Keratinocyte (primary cell): ENCODE measurements at regions not wholly inside any gene's neighbourhood (a gene's known extent, or its start where the extent isn't known, plus 50 kb on each side); places are given as distances from the start of the nearest gene placed in this dataset.

ENCODE experiments used
- DNase-seq: peaks from one replicate; pipeline ENCODE4 v3.0.0-alpha.2; 2011; ENCODE audit warnings: low read depth, missing footprints, low spot score
- FAIRE-seq: peaks from 2 replicates; lab custom pipeline; 2011; peaks lifted over from hg19 to GRCh38; lab: Jason Lieb, UNC
- H2AFZ ChIP-seq: 2 replicates; pipeline ENCODE4 v1.6.0; 2012; ENCODE audit warnings: low read length, control low read depth, inconsistent platforms; ENCODE audit not compliant: control insufficient read depth
- H3K27ac ChIP-seq: 2 replicates; pipeline ENCODE4 v1.5.1; 2011; ENCODE audit warnings: low read length; ENCODE audit not compliant: control insufficient read depth, insufficient read depth
- H3K27me3 ChIP-seq: 3 replicates; pipeline ENCODE4 v1.6.0; 2011; ENCODE audit warnings: low read length; ENCODE audit not compliant: control insufficient read depth, insufficient read depth; ENCODE audit errors: extremely low read depth
- H3K36me3 ChIP-seq, 2 experiments: 2 replicates in 1 of 2; 3 replicates in 1 of 2; pipeline ENCODE4 v1.5.1; 2011; ENCODE audit warnings: low read length in 2 of 2, mild to moderate bottlenecking in 1 of 2; ENCODE audit not compliant: control insufficient read depth in 2 of 2, insufficient read depth in 2 of 2; ENCODE audit errors: extremely low read depth in 1 of 2
- H3K4me1 ChIP-seq: 3 replicates; pipeline ENCODE4 v1.5.1; 2011; ENCODE audit warnings: low read length; ENCODE audit not compliant: control insufficient read depth, insufficient read depth; ENCODE audit errors: extremely low read depth
- H3K4me2 ChIP-seq: 3 replicates; pipeline ENCODE4 v1.6.0; 2011; ENCODE audit warnings: low read depth, low read length; ENCODE audit not compliant: control insufficient read depth, insufficient read depth; ENCODE audit errors: extremely low read depth
- H3K4me3 ChIP-seq, 3 experiments: fragments of 200-600 bp in 1 of 3; sonication (generic) in 1 of 3; 2 replicates in 2 of 3; 3 replicates in 1 of 3; pipeline ENCODE4 v1.5.1; 2011 to 2016; ENCODE audit warnings: low read length in 3 of 3, mild to moderate bottlenecking in 3 of 3, control low read depth in 2 of 3, inconsistent platforms in 1 of 3, low read depth in 1 of 3, mixed read lengths in 1 of 3, mixed run types in 1 of 3, moderate library complexity in 1 of 3; ENCODE audit not compliant: control insufficient read depth in 2 of 3, insufficient read depth in 2 of 3; ENCODE audit errors: extremely low read depth in 1 of 3
- H3K79me2 ChIP-seq: 2 replicates; pipeline ENCODE4 v1.6.0; 2012; ENCODE audit warnings: low read length; ENCODE audit not compliant: control insufficient read depth, insufficient read depth
- H3K9ac ChIP-seq: 3 replicates; pipeline ENCODE4 v1.6.0; 2011; ENCODE audit warnings: low read length; ENCODE audit not compliant: control insufficient read depth, insufficient read depth; ENCODE audit errors: extremely low read depth
- H3K9me1 ChIP-seq: 3 replicates; pipeline ENCODE4 v1.6.0; 2011; ENCODE audit warnings: low read length; ENCODE audit not compliant: control insufficient read depth, insufficient read depth; ENCODE audit errors: extremely low read depth
- H3K9me3 ChIP-seq: 2 replicates; pipeline ENCODE4 v1.5.1; 2012; ENCODE audit warnings: low read depth, low read length; ENCODE audit not compliant: control insufficient read depth
- H4K20me1 ChIP-seq: 3 replicates; pipeline ENCODE4 v1.6.0; 2011; ENCODE audit warnings: low read length; ENCODE audit not compliant: control insufficient read depth, insufficient read depth; ENCODE audit errors: extremely low read depth
- CTCF ChIP-seq, 3 experiments: IDR thresholded peaks in 1 of 3; conservative IDR thresholded peaks in 1 of 3; optimal IDR thresholded peaks in 1 of 3; 2 replicates in 2 of 3; 3 replicates in 1 of 3; pipeline versions ENCODE3 to v1.5.1; 2011; ENCODE audit warnings: low read length in 3 of 3, mild to moderate bottlenecking in 3 of 3, moderate library complexity in 2 of 3, control low read depth in 1 of 3, inconsistent platforms in 1 of 3; ENCODE audit not compliant: insufficient read depth in 2 of 3; ENCODE audit errors: extremely low read depth in 1 of 3
- EZH2 ChIP-seq: IDR thresholded peaks from one replicate; pipeline ENCODE4 v1.6.1; 2012; ENCODE audit warnings: inconsistent platforms, mild to moderate bottlenecking, low read length, moderate library complexity
- dilution Hi-C: fragments of 300-500 bp; cut with MboI; formaldehyde crosslinking; loops from one replicate; pipeline ENCODE4 v1.7.0; 2020; ENCODE audit warnings: low sequenced_read_pairs; ENCODE audit not compliant: extremely low pct_ligation_motif_present

- no peaks in the 10 kb centered on the region for H3K36me3 ChIP-seq
- DNase-seq (no peak), FAIRE-seq (peak; percentile 5)
- H3K27me3 ChIP-seq, result no peaks in the 10 kb centered on the region
- H2AFZ ChIP-seq, result no peak overlapping the region
- H3K27ac ChIP-seq, result no peak overlapping the region
- no peak overlapping the region for H3K4me3 ChIP-seq
- dilution Hi-C loops, result no loop called here
- no peak overlapping the region for H3K9ac ChIP-seq
- no peaks in the 10 kb centered on the region for H3K9me1 ChIP-seq
- no peak overlapping the region for H3K4me2 ChIP-seq
- H3K79me2 ChIP-seq, result no peaks in the 10 kb centered on the region
- H3K9me3 ChIP-seq, result no peaks in the 10 kb centered on the region
- H4K20me1 ChIP-seq, result no peaks in the 10 kb centered on the region
- TF ChIP-seq CTCF (optimal IDR thresholded peaks at IDR 0.05 in 1 of 3, IDR thresholded peaks at IDR 0.05 in 1 of 3, conservative IDR thresholded peaks at IDR 0.05 in 1 of 3; ENCODE audit: extremely low read depth in 1 of 3, insufficient read depth in 2 of 3, low read length in 3 of 3) (no peak), EZH2 (no peak)
- H3K4me1 ChIP-seq, result peaks cover 4% of the 10 kb centered on the region
Observed at GRCh38 chr5:74420220-74420619, 220.3 kb downstream of the ENC1 start.

- no peak overlapping the region for H3K4me3 ChIP-seq
- no peak for FAIRE-seq
- H2AFZ ChIP-seq, result no peak overlapping the region
- no peaks in the 10 kb centered on the region for H4K20me1 ChIP-seq
- H3K79me2 ChIP-seq, result no peaks in the 10 kb centered on the region
- H3K9me1 ChIP-seq, result no peaks in the 10 kb centered on the region
- H3K4me2 ChIP-seq, result no peak overlapping the region
- no peak overlapping the region for H3K9ac ChIP-seq
- peaks cover 4% of the 10 kb centered on the region for H3K4me1 ChIP-seq
- H3K27me3 ChIP-seq, result no peaks in the 10 kb centered on the region
- no peaks in the 10 kb centered on the region for H3K9me3 ChIP-seq
- no peak for DNase-seq
- no peaks in the 10 kb centered on the region for H3K36me3 ChIP-seq
- H3K27ac ChIP-seq, result no peak overlapping the region
- TF ChIP-seq CTCF (optimal IDR thresholded peaks at IDR 0.05 in 1 of 3, IDR thresholded peaks at IDR 0.05 in 1 of 3, conservative IDR thresholded peaks at IDR 0.05 in 1 of 3; ENCODE audit: extremely low read depth in 1 of 3, insufficient read depth in 2 of 3, low read length in 3 of 3) (no peak), EZH2 (no peak)
- dilution Hi-C loops, result no loop called here
Observed at GRCh38 chr5:74419468-74419867, 221.1 kb downstream of the ENC1 start.
